HUES6 (cell line): ENCODE measurements at regions not wholly inside any gene's neighbourhood (a gene's known extent, or its start where the extent isn't known, plus 50 kb on each side); places are given as distances from the start of the nearest gene placed in this dataset.
"Not testable (repeated sequence)": the region's sequence is repeated elsewhere in the genome, so short reads cannot be mapped to it uniquely, and the experiment has no call there.

Experiments used
- H3K27ac ChIP-seq: 2 replicates; pipeline ENCODE4 v1.7.0; 2013; ENCODE audit warnings: low read depth, mild to moderate bottlenecking, low read length, inconsistent platforms
- H3K27me3 ChIP-seq: 2 replicates; pipeline ENCODE4 v1.6.1; 2013; ENCODE audit warnings: low read length; ENCODE audit not compliant: control insufficient read depth, insufficient read depth
- H3K36me3 ChIP-seq: 2 replicates; pipeline ENCODE4 v1.6.1; 2013; ENCODE audit warnings: low read length; ENCODE audit not compliant: control insufficient read depth, insufficient read depth
- H3K4me1 ChIP-seq: 2 replicates; pipeline ENCODE4 v1.6.1; 2013; ENCODE audit warnings: low read length; ENCODE audit not compliant: control insufficient read depth, insufficient read depth
- H3K4me3 ChIP-seq: 2 replicates; pipeline ENCODE4 v1.5.1; 2013; ENCODE audit warnings: low read depth, low read length
- H3K9ac ChIP-seq: one replicate; pipeline ENCODE4 v1.6.1; 2013; ENCODE audit warnings: mild to moderate bottlenecking, low read length
- H3K9me3 ChIP-seq: 2 replicates; pipeline ENCODE4 v1.6.1; 2013; ENCODE audit warnings: low read depth, low read length; ENCODE audit not compliant: control insufficient read depth, insufficient read depth

DNA sequence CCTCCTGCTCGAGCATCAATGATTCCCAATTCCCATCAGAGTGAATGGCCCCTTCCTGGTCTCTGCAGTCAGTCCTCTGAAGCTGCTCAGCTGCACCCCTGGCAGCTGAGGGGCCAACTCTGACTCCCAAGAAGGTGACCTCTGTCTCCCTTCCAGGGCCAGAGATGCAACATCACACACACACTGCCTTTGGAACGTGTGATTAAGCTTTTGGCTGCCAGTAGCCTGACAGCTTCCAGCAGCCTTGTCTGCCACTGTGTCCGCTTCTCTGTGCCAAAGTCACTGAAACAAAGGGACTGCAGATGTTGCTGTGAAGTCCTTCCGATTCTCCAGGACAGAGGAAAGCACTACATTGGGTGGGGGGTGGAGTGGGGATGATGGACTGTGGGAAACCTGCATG is 254.1 kb downstream of the CEP170 start:
- H3K4me3 ChIP-seq, H3K27ac ChIP-seq, H3K27me3 ChIP-seq, H3K9me3 ChIP-seq, H3K9ac ChIP-seq, H3K36me3 ChIP-seq, H3K4me1 ChIP-seq: not testable (repeated sequence)

DNA sequence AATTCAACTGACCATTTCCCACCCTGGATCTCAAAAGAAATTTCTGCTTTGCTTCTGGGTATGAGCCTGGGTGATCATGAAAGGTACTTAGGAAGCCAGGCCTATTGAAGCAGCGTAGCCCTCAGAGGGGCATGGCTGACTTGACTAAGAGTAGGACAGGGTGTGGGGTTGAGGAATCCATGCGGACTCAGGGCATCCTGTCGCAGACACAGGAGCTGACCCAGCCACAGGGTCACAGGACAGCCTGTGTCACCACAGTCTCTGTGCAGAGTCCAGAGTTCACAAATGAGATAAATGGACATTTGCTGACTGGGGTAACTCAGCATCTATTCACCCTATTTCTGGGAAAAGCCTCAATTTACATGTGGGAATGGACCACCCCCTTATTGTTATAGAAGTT is 262.3 kb downstream of the CEP170 start:
- H3K4me3 ChIP-seq, H3K4me1 ChIP-seq, H3K36me3 ChIP-seq, H3K27me3 ChIP-seq, H3K9ac ChIP-seq, H3K27ac ChIP-seq, H3K9me3 ChIP-seq: not testable (repeated sequence)

DNA sequence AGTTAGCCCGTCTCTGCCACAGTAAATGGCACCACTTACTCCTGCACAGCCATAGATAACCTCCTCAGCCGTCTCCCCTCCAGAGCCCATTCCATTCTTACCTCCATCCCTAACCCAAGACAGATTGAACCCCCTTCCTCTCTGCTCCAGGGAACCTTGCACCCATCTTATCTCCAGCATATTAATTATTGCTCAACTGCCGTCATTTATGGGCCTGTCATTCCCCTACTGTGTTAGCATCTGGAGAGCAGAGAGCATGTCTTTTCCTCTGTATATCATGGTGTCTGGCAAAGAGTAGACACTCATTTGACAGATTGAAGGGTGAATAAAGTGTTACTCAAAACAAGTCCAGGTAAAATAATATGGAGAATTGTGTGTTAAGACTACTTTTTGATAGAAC is 270.0 kb downstream of the CEP170 start:
- not testable (repeated sequence) for H3K27me3 ChIP-seq, H3K4me1 ChIP-seq

DNA sequence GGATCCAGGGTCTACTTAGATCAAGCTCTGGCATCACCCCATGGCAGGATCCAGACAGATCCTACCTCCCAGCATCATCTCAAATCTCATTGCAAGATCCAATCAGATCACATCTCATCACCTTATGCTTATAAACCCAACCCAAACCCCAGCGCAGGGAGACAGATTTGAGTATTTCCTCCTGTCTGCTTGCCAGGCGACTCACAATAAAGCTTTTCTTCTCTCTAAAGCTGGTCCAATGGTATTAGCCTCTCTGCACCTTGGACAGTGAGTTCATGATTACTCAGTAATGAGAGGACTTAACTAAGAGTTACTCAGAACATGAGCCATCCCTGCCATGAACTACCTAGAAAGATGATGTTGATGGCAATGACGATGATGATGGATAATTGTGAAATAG is 281.7 kb downstream of the CEP170 start:
- not testable (repeated sequence) for H3K4me1 ChIP-seq, H3K9me3 ChIP-seq, H3K9ac ChIP-seq

More for the DNA sequence above, 270.0 kb downstream of the CEP170 start:
- H3K9me3 ChIP-seq, H3K27ac ChIP-seq, H3K36me3 ChIP-seq, H3K9ac ChIP-seq, H3K4me3 ChIP-seq: not testable (repeated sequence)

DNA sequence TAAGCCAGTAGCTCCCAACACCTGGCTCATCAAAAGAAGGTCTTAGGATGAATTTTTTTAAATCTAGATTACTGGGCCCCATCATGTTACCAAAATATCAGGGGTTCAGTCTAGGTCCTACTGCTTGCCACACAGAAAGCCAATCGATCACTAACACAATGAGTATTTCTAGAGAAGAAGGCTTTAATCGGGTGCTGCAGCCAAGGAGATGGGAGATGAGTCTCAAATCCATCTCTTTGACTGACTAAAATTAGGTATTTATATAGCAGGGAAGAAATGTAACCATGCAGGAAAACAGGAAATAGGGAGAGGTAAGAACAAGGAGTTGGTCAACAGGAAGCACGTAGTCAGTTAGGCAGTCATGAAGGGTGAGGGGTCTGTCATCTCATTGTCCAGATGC is 288.2 kb downstream of the CEP170 start:
- H3K27me3 ChIP-seq, result no peaks in the 10 kb centered on the region
- no peak overlapping the region for H3K9ac ChIP-seq
- no peaks in the 10 kb centered on the region for H3K36me3 ChIP-seq

More for the DNA sequence above, 281.7 kb downstream of the CEP170 start:
- not testable (repeated sequence) for H3K36me3 ChIP-seq, H3K27ac ChIP-seq, H3K27me3 ChIP-seq, H3K4me3 ChIP-seq

DNA sequence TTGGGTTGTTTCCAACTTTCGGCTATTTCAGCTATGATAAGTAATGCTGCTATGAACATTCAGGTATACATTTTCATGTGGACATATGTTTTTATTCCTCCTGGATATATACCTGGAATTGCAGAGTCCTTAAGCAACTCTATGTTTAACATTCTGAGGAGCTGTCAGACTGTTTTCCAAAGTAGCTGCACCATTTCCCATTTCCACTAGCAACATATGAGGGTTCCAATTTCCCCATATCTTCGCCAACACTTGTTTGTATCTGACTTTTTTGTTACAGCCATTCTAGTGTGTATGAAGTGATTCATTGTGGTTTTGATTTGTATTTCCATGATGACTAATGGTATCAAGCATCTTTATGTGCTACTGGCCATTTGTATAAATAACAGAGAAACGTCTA is 295.7 kb downstream of the CEP170 start:
- H3K27me3 ChIP-seq, H3K4me1 ChIP-seq, H3K27ac ChIP-seq, H3K4me3 ChIP-seq, H3K9me3 ChIP-seq, H3K36me3 ChIP-seq, H3K9ac ChIP-seq: not testable (repeated sequence)

More for the DNA sequence above, 288.2 kb downstream of the CEP170 start:
- H3K9me3 ChIP-seq, result peaks cover 8% of the 10 kb centered on the region
- no peak overlapping the region for H3K4me3 ChIP-seq
- no peaks in the 10 kb centered on the region for H3K4me1 ChIP-seq
- H3K27ac ChIP-seq, result no peak overlapping the region

DNA sequence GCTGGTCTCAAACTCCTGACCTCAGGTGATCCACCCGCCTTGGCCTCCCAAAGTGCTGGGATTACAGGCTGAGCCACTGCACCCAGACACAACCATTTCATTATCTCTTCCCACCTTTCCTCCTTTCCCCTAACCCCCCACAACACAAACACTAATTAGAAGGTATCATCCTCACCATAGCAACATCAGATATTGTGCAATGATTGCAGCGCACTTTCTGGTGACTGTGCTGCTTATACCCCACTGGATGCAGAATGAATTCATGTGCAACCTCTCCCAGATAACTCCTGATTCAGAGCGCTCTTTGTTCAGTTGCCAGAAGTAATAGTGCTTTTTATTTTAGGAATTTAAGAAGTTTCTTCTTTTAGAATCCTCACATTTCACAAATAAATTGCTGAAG is 300.1 kb downstream of the CEP170 start:
- H3K9ac ChIP-seq, H3K4me3 ChIP-seq, H3K4me1 ChIP-seq, H3K27me3 ChIP-seq, H3K36me3 ChIP-seq, H3K27ac ChIP-seq, H3K9me3 ChIP-seq: not testable (repeated sequence)

DNA sequence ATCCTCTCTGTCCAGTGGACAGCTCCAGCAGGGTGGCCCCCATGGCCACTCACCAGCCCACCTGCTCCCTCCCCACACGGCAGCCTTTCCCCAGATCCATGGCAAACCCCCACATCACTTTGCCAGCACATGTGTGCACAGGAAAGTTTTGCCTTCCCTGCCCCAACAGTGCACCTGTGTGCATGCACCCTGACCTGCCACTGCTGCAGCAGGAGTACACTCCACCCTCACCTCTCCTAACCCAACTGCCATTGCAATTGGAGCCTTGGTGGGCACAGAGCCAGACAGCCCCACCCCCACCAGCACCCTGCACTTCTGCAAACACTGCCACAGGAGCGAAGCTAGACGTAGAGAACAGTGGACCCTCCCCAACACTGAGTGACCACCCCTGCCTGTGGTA is 308.9 kb downstream of the CEP170 start:
- H3K27me3 ChIP-seq, result no peaks in the 10 kb centered on the region
- no peak overlapping the region for H3K4me3 ChIP-seq
- no peaks in the 10 kb centered on the region for H3K4me1 ChIP-seq
- no peak overlapping the region for H3K27ac ChIP-seq
- no peak overlapping the region for H3K9ac ChIP-seq
- H3K9me3 ChIP-seq, result no peaks in the 10 kb centered on the region
- no peaks in the 10 kb centered on the region for H3K36me3 ChIP-seq

DNA sequence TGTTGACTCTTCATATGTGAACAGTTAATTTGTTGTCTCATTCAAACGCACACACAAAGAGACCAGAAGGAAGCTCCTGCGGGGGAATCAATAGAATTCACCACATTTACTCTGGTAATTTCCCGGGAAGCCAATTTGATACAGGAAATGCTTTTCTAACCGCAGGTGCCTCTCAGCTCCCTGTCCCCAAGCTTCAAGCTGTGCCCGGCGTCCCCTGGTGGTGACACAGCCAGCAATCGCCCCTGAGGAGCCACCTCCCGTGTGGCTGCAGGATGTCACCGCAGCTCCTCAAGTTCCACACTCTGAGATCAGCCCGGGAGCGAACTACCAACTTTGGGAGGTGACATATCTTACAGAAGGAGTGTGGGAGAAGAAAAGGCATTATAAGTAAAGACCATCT is 318.4 kb downstream of the CEP170 start:
- not testable (repeated sequence) for H3K4me3 ChIP-seq, H3K27me3 ChIP-seq, H3K27ac ChIP-seq, H3K36me3 ChIP-seq, H3K9ac ChIP-seq, H3K4me1 ChIP-seq, H3K9me3 ChIP-seq

DNA sequence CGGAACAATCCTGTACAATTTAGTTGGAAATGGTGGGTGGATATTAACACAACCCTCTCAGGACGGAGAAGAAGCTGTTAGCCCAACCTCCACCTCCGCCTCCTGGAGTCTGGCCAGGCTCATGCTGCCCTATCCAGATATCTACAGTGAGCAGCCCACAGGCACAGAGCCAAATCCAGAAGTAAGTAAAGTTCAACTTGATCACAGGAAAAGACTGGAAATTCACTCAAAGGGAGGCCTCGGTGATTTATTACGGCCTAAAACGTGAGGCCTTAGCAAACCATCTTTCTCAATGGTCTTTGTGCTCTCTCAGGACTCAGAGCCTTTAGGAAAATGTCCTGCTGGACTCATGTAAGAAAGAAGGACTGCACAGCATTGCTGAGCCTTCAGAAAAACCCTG is 330.4 kb downstream of the CEP170 start:
- not testable (repeated sequence) for H3K27me3 ChIP-seq

DNA sequence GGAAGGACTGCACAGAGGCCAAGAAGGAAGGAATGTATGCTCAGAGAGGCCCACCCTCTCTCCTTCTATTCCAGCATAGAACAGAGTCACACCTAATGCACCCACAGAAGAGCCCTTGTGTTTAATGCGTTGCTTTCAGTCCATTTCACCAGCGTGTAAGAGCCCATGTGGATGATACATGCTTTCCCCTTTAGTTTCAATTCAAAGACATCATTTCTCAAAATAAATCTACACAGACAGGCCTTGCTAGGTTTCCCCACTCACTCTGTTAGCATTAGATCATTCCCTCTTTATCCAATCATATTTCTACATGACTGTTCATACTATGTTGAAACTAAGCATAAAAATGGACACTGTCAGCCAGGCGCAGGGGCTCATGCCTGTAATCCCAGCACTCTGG is 331.5 kb downstream of the CEP170 start:
- H3K27me3 ChIP-seq, H3K4me1 ChIP-seq, H3K27ac ChIP-seq, H3K9ac ChIP-seq, H3K4me3 ChIP-seq, H3K36me3 ChIP-seq, H3K9me3 ChIP-seq: not testable (repeated sequence)

More for the DNA sequence above, 330.4 kb downstream of the CEP170 start:
- H3K36me3 ChIP-seq, H3K9me3 ChIP-seq, H3K27ac ChIP-seq, H3K4me1 ChIP-seq, H3K4me3 ChIP-seq, H3K9ac ChIP-seq: not testable (repeated sequence)

DNA sequence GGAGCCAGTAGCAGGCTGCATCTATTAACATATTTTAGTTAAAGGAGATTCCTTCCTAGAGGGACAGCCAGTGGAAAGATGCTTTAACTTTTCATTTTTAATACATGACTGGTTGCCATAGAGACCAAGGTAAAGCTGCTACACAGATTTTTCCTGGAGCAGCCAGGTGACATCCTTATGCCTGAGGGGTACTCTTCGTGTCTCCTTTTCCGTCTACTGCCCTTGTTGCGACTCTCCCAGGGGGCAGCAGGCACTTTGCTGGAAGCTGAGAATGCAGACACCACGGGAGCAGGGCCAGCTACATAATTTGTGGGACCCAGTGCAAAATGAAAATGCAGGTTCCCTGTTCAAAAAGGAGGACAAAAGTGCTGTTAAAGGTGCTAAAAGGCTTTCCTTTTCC is 340.4 kb downstream of the CEP170 start:
- not testable (repeated sequence) for H3K36me3 ChIP-seq, H3K27me3 ChIP-seq, H3K9ac ChIP-seq, H3K4me1 ChIP-seq, H3K27ac ChIP-seq, H3K9me3 ChIP-seq, H3K4me3 ChIP-seq
